K562 (cell line): ENCODE measurements at regions not wholly inside any gene's neighbourhood (a gene's known extent, or its start where the extent isn't known, plus 50 kb on each side); places are given as distances from the start of the nearest gene placed in this dataset.

ENCODE experiments used
- ATAC-seq: fragments of 200-7000 bp; cut with Tn5 transposase; 3 replicates; pipeline ENCODE4 v1.9.1; 2020; ENCODE audit warnings: moderate library complexity
- BruUV-seq: library from RNA; stranded (reverse); fragments of 400-500 nt; replicated peaks from 2 replicates; lab custom pipeline; 2021; lab: Mats Ljungman, UMichigan
- CTCF ChIA-PET: fragments of 300-600 bp; formaldehyde crosslinking; extraction: SDS; loops from one replicate; lab custom pipeline; 2021; ENCODE audit warnings: low intra/inter-chr PET ratio; lab: Yijun Ruan, JAX
- POLR2A ChIA-PET: fragments of 300-600, 350-650 bp; sonication (Branson Sonifier 250); formaldehyde crosslinking; extraction: SDS; loops from one replicate; lab custom pipeline; 2021; ENCODE audit warnings: antibody characterized with exemption, inconsistent platforms; lab: Yijun Ruan, JAX
- DNase-seq, 4 experiments: peaks; one replicate each; pipeline versions ENCODE4 v3.0.0 to v3.0.0-alpha.2; 2011 to 2018; ENCODE audit warnings: low spot score in 3 of 4, mixed read lengths in 3 of 4; ENCODE audit errors: extremely low read depth in 1 of 4
- FAIRE-seq: peaks from 2 replicates; lab custom pipeline; 2011; peaks lifted over from hg19 to GRCh38; lab: Jason Lieb, UNC
- H2AFZ ChIP-seq: 2 replicates; pipeline ENCODE4 v1.6.0; 2011; ENCODE audit warnings: low read depth, low read length, control low read depth, inconsistent platforms
- H3K27ac ChIP-seq: fragments of 200-600 bp; 3 replicates; pipeline ENCODE4 v1.8.0; 2011; ENCODE audit warnings: low read depth, mild to moderate bottlenecking, control low read depth, inconsistent platforms, low read length, moderate library complexity, mixed read lengths; ENCODE audit errors: extremely low read depth
- H3K27me3 ChIP-seq, 2 experiments: fragments of 300-600 bp in 1 of 2; 2 replicates in 1 of 2; 3 replicates in 1 of 2; pipeline versions ENCODE4 v1.6.0 to v1.8.0; 2011; ENCODE audit warnings: inconsistent platforms in 2 of 2, low read length in 2 of 2, mild to moderate bottlenecking in 1 of 2, mixed read lengths in 1 of 2, moderate library complexity in 1 of 2; ENCODE audit not compliant: control insufficient read depth in 2 of 2, insufficient read depth in 2 of 2
- H3K36me3 ChIP-seq: fragments of 300-600 bp; 3 replicates; pipeline ENCODE4 v1.8.0; 2011; ENCODE audit warnings: mild to moderate bottlenecking, low read length, inconsistent platforms; ENCODE audit not compliant: control insufficient read depth, insufficient read depth
- H3K4me1 ChIP-seq, 2 experiments: fragments of 200-600 bp in 1 of 2; replicated peaks in 1 of 2; 2 replicates in 1 of 2; 3 replicates in 1 of 2; pipeline versions ENCODE4 v1.5.1 to v1.8.0; 2011; ENCODE audit warnings: inconsistent platforms in 2 of 2, low read length in 2 of 2, mild to moderate bottlenecking in 1 of 2, mixed read lengths in 1 of 2, moderate library complexity in 1 of 2; ENCODE audit not compliant: control insufficient read depth in 2 of 2, insufficient read depth in 2 of 2
- H3K4me2 ChIP-seq: 2 replicates; pipeline ENCODE4 v1.6.1; 2011; ENCODE audit warnings: low read length, control low read depth, inconsistent platforms, mixed read lengths; ENCODE audit not compliant: insufficient read depth
- H3K4me3 ChIP-seq: fragments of 200-600 bp; sonication (generic), shearing (Covaris generic); 2 replicates; pipeline ENCODE4 v1.5.1; 2016; ENCODE audit warnings: control low read depth, inconsistent platforms
- H3K79me2 ChIP-seq: fragments of 200-600 bp; 3 replicates; pipeline ENCODE4 v1.8.0; 2011; ENCODE audit warnings: low read length, inconsistent platforms; ENCODE audit not compliant: control insufficient read depth, insufficient read depth
- H3K9ac ChIP-seq, 2 experiments: 2 replicates each; pipeline versions ENCODE4 v1.6.0 to v1.6.1; 2011; ENCODE audit warnings: low read depth in 2 of 2, low read length in 2 of 2, control low read depth in 1 of 2, inconsistent platforms in 1 of 2, mild to moderate bottlenecking in 1 of 2, mixed read lengths in 1 of 2; ENCODE audit not compliant: insufficient read depth in 1 of 2
- H3K9me1 ChIP-seq: one replicate; pipeline ENCODE4 v1.6.0; 2011; ENCODE audit warnings: inconsistent platforms, mild to moderate bottlenecking, low read length, moderate library complexity; ENCODE audit not compliant: control insufficient read depth, insufficient read depth
- H3K9me3 ChIP-seq: replicated peaks from 2 replicates; pipeline ENCODE4 v1.5.1; 2011; ENCODE audit warnings: low read depth, low read length, inconsistent platforms; ENCODE audit not compliant: control insufficient read depth, insufficient read depth
- H4K20me1 ChIP-seq: replicated peaks from 2 replicates; pipeline ENCODE4 v1.6.1; 2011; ENCODE audit warnings: low read length, inconsistent platforms, mixed read lengths; ENCODE audit not compliant: control insufficient read depth, insufficient read depth
- ASH1L ChIP-seq: fragments of 450-650 bp; IDR thresholded peaks from 2 replicates; pipeline ENCODE4 v1.6.1; 2018; ENCODE audit warnings: borderline replicate concordance, mild to moderate bottlenecking, low read depth; ENCODE audit not compliant: partially characterized antibody
- BCLAF1 ChIP-seq, 2 experiments: fragments of 450-650 bp in 1 of 2; IDR thresholded peaks; 2 replicates each; pipeline ENCODE4 v1.6.1; 2011 to 2017; ENCODE audit warnings: low read depth in 2 of 2, antibody characterized with exemption in 1 of 2, borderline replicate concordance in 1 of 2, low read length in 1 of 2, mild to moderate bottlenecking in 1 of 2, mixed read lengths in 1 of 2; ENCODE audit not compliant: control insufficient read depth in 1 of 2
- ERF ChIP-seq: fragments of 450-650 bp; formaldehyde crosslinking; IDR thresholded peaks from 2 replicates; pipeline ENCODE4 v1.4.0; 2020; ENCODE audit warnings: mild to moderate bottlenecking, mixed read lengths
- MCM7 ChIP-seq, 2 experiments: fragments of 450-650 bp; IDR thresholded peaks; 2 replicates each; pipeline ENCODE4 v1.6.1; 2016 to 2018
- RBM22 ChIP-seq: fragments of 200-400 bp; formaldehyde crosslinking; IDR thresholded peaks from 2 replicates; pipeline ENCODE4 v1.6.1; 2018; ENCODE audit warnings: low read length, low read depth; ENCODE audit not compliant: poor library complexity, severe bottlenecking
- SIRT6 ChIP-seq: IDR thresholded peaks from one replicate; pipeline ENCODE4 v1.6.1; 2012; ENCODE audit warnings: low read depth, mild to moderate bottlenecking, control low read depth, inconsistent platforms, low read length, moderate library complexity
- SUPT5H ChIP-seq: fragments of 450-650 bp; IDR thresholded peaks from 2 replicates; pipeline ENCODE4 v1.6.1; 2016
- TEAD4 ChIP-seq, 2 experiments: sonication (generic) in 1 of 2; formaldehyde crosslinking in 1 of 2; IDR thresholded peaks; 2 replicates each; pipeline versions ENCODE4 v1.6.1 to v1.8.0; 2012 to 2022; ENCODE audit warnings: borderline replicate concordance in 1 of 2, inconsistent platforms in 1 of 2, low read length in 1 of 2, mild to moderate bottlenecking in 1 of 2, missing genetic modification reagents in 1 of 2
- WHSC1 ChIP-seq: IDR thresholded peaks from one replicate; pipeline ENCODE4 v1.6.1; 2012; ENCODE audit warnings: low read length, control low read depth, inconsistent platforms
- ZBTB12 ChIP-seq: fragments of 250-450 bp; sonication (Bioruptor Pico); IDR thresholded peaks from 2 replicates; pipeline ENCODE4 v1.4.0; 2020
- ZFX ChIP-seq: sonication (generic); formaldehyde crosslinking; IDR thresholded peaks from 2 replicates; pipeline ENCODE4 v1.8.0; 2022; ENCODE audit warnings: mild to moderate bottlenecking, missing genetic modification reagents, moderate library complexity
- WGBS: fragments of 100-300 bp; shearing (Covaris generic); methylation state at CpG from one replicate; pipeline ENCODE4 v1.1.6; 2016; ENCODE audit warnings: low coverage, mixed read lengths; ENCODE audit not compliant: insufficient coverage; ENCODE audit errors: missing lambda C conversion rate; 5-methylcytosine and 5-hydroxymethylcytosine counted together
- in situ Hi-C: fragments of 300-500 bp; cut with MboI; formaldehyde crosslinking; loops from 4 replicates; pipeline ENCODE4 v1.15.0; 2018; ENCODE audit warnings: inconsistent platforms, mixed read lengths
- intact Hi-C: fragments of 100-400 bp; cut with micrococcal nuclease; formaldehyde crosslinking; loops from 2 replicates; pipeline ENCODE4 v1.14.2; 2022
- TF ChIP-seq, protein P1 (sequence below): fragments of 450-650 bp; IDR thresholded peaks from 2 replicates; pipeline ENCODE4 v1.6.1; 2016; ENCODE audit warnings: antibody characterized with exemption
- TF ChIP-seq, protein P2 (sequence below): fragments of 250-450 bp; sonication (Bioruptor Pico); IDR thresholded peaks from 2 replicates; pipeline ENCODE4 v1.5.1; 2021; ENCODE audit warnings: mild to moderate bottlenecking
- TF ChIP-seq, protein P3 (sequence below): fragments of 250-450 bp; sonication (Bioruptor Pico); IDR thresholded peaks from 2 replicates; pipeline ENCODE4 v1.5.0; 2021

DNA sequence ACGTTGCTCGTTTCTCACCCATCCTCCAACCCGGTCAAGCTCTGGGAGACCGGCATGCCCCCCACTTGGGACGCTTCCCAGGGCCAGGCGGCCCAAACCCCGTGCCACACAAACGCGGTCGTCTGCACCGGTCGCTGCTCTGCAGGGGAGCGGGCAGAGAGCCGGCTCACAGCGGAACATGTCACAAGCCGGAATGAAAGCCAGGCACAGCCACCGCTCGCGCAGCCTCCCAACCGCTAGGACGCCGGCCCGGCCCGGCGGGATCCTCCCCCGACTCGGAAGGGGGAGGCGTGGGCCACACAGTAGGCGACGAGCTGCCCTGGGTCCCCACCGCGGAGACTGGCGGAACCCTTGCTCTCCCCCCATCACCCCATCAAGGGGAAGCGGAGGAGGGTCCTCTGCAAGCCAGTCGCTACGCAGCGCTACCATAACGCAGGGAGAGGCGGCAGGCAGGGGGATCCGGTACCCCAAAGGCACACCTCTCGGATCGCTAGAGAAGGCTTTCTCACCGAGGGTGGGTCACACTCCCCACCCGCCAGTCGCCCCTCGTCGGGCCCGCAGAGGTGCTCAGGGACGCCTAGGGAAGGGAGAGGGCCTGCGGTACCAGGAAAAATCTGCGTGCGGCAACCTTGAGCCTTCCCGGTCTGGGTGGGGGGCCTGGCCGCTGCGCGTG, 768.4 kb upstream of the DEFB115 start:
- H3K9me3 ChIP-seq, result no peaks in the 10 kb centered on the region
- peaks cover 0 to 6% of the 10 kb centered on the region in 2 experiments; a peak in 1 of 5 replicates for H3K4me1 ChIP-seq
- H3K9ac ChIP-seq, result no peak overlapping the region
- 41% methylated on average over 33 of the region's 56 CpGs for WGBS
- no peak overlapping the region for H3K4me3 ChIP-seq
- ChIA-PET POLR2A (no interaction called here), CTCF (no interaction called here)
- peaks cover 0 to 17% of the 10 kb centered on the region in 2 experiments; a peak in 1 of 5 replicates for H3K27me3 ChIP-seq
- no peaks in the 10 kb centered on the region for H3K9me1 ChIP-seq
- DNase-seq (no peak), FAIRE-seq (no peak), ATAC-seq (no peak)
- no peaks in the 10 kb centered on the region for H3K79me2 ChIP-seq
- no peaks in the 10 kb centered on the region for H4K20me1 ChIP-seq
- intact Hi-C loops (no loop called here), in situ Hi-C loops (loop anchor here (25.0 kb wide), 1 partner anchor 398 kb away; no protein-coding TSS in a partner anchor)
- H3K36me3 ChIP-seq, result no peaks in the 10 kb centered on the region
- BruUV-seq, result no TSS peak
- H3K4me2 ChIP-seq, result no peak overlapping the region
- H3K27ac ChIP-seq, result no peak overlapping the region
- no peak overlapping the region for H2AFZ ChIP-seq
- TF ChIP-seq ZFX (CRISPR knock-in tag) (no peak), SIRT6 (no peak), MCM7 (IDR thresholded peaks at IDR 0.05) (no peak), ZBTB12 (no peak), ERF (CRISPR knock-in tag) (no peak), WHSC1 (no peak), BCLAF1 (IDR thresholded peaks at IDR 0.05; ENCODE audit: borderline replicate concordance in 1 of 2, control insufficient read depth in 1 of 2, low read depth in 2 of 2, low read length in 1 of 2) (no peak), TEAD4 (IDR thresholded peaks at IDR 0.05; ENCODE audit: low read length) (no peak), TEAD4 (CRISPR knock-in tag; IDR thresholded peaks at IDR 0.05; ENCODE audit: borderline replicate concordance) (no peak), ASH1L (no peak), SUPT5H (no peak), RBM22 (no peak)
- TF ChIP-seq, protein P1, sequence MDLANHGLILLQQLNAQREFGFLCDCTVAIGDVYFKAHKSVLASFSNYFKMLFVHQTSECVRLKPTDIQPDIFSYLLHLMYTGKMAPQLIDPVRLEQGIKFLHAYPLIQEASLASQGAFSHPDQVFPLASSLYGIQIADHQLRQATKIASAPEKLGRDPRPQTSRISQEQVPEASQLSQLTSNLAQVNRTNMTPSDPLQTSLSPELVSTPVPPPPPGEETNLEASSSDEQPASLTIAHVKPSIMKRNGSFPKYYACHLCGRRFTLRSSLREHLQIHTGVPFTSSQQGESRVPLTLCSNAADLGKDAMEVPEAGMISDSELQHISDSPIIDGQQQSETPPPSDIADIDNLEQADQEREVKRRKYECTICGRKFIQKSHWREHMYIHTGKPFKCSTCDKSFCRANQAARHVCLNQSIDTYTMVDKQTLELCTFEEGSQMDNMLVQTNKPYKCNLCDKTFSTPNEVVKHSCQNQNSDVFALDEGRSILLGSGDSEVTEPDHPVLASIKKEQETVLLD, result no peak
- TF ChIP-seq, protein P2, sequence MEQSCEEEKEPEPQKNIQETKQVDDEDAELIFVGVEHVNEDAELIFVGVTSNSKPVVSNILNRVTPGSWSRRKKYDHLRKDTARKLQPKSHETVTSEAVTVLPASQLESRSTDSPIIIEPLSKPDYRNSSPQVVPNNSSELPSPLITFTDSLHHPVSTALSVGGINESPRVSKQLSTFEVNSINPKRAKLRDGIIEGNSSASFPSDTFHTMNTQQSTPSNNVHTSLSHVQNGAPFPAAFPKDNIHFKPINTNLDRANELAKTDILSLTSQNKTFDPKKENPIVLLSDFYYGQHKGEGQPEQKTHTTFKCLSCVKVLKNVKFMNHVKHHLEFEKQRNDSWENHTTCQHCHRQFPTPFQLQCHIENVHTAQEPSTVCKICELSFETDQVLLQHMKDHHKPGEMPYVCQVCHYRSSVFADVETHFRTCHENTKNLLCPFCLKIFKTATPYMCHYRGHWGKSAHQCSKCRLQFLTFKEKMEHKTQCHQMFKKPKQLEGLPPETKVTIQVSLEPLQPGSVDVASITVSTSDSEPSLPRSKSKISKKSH (CRISPR knock-in tag), result no peak
- TF ChIP-seq, protein P3, sequence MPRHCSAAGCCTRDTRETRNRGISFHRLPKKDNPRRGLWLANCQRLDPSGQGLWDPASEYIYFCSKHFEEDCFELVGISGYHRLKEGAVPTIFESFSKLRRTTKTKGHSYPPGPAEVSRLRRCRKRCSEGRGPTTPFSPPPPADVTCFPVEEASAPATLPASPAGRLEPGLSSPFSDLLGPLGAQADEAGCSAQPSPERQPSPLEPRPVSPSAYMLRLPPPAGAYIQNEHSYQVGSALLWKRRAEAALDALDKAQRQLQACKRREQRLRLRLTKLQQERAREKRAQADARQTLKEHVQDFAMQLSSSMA (CRISPR knock-in tag), result no peak
